ENCODE measurements at regions not wholly inside any gene's neighbourhood (a gene's known extent, or its start where the extent isn't known, plus 50 kb on each side); places are given as distances from the start of the nearest gene placed in this dataset.

- no peak for DNase-seq (ENCODE audit: low read depth, low spot score)
- dilution Hi-C loops (cut with MboI; ENCODE audit: extremely low pct_ligation_motif_present, low sequenced_read_pairs), result no loop called here
Observed at GRCh38 chr7:85908051-85908450, 721.2 kb upstream of the SEMA3D start.

DNA sequence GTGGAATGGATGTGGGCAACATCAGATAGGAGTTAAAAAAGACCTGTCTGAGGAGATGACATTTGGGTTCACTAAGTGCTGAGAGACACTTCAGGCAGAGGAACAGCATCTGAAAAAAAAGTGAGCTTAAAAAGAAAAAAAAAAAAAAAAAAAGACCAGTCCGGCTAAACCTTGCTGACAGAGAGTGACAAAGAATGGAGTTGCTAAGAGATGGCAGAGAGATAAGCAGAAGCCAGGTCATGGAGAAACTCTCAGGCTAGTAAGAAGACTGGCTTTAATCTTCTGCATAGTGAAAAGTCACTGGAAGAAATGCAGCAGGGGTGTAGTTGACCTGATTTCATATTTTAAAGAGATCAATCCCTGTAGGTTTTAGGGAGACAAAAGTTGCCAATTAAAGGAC is 711.1 kb upstream of the SEMA3D start:
- no peaks in the 10 kb centered on the region for H3K9me3 ChIP-seq (ENCODE audit: control insufficient read depth, low read depth, low read length)
- no peaks in the 10 kb centered on the region for H3K4me1 ChIP-seq (ENCODE audit: control insufficient read depth, extremely low read depth, insufficient read depth, low read length)
- TF ChIP-seq, protein P1, sequence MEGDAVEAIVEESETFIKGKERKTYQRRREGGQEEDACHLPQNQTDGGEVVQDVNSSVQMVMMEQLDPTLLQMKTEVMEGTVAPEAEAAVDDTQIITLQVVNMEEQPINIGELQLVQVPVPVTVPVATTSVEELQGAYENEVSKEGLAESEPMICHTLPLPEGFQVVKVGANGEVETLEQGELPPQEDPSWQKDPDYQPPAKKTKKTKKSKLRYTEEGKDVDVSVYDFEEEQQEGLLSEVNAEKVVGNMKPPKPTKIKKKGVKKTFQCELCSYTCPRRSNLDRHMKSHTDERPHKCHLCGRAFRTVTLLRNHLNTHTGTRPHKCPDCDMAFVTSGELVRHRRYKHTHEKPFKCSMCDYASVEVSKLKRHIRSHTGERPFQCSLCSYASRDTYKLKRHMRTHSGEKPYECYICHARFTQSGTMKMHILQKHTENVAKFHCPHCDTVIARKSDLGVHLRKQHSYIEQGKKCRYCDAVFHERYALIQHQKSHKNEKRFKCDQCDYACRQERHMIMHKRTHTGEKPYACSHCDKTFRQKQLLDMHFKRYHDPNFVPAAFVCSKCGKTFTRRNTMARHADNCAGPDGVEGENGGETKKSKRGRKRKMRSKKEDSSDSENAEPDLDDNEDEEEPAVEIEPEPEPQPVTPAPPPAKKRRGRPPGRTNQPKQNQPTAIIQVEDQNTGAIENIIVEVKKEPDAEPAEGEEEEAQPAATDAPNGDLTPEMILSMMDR (optimal IDR thresholded peaks at IDR 0.05 in 1 of 3, IDR thresholded peaks at IDR 0.05 in 1 of 3, conservative IDR thresholded peaks at IDR 0.05 in 1 of 3; ENCODE audit: extremely low read depth in 1 of 3, insufficient read depth in 2 of 3, low read length in 3 of 3), result no peak
- TF ChIP-seq EZH2 (IDR thresholded peaks at IDR 0.05; ENCODE audit: low read length), result no peak
- H3K27ac ChIP-seq (ENCODE audit: control insufficient read depth, insufficient read depth, low read length), result no peak overlapping the region
- no peak overlapping the region for H3K9ac ChIP-seq (ENCODE audit: control insufficient read depth, extremely low read depth, insufficient read depth, low read length)
- no peak overlapping the region for H3K4me3 ChIP-seq (ENCODE audit: control insufficient read depth in 2 of 3, extremely low read depth in 1 of 3, insufficient read depth in 2 of 3, low read depth in 1 of 3, low read length in 3 of 3)
- dilution Hi-C loops (cut with MboI; ENCODE audit: extremely low pct_ligation_motif_present, low sequenced_read_pairs), result loop anchor here (25.0 kb wide), 1 partner anchor 564 kb away; no protein-coding TSS in a partner anchor
- no peaks in the 10 kb centered on the region for H3K36me3 ChIP-seq (ENCODE audit: control insufficient read depth in 2 of 2, extremely low read depth in 1 of 2, insufficient read depth in 2 of 2, low read length in 2 of 2)
- no peak overlapping the region for H3K4me2 ChIP-seq (ENCODE audit: control insufficient read depth, extremely low read depth, insufficient read depth, low read depth, low read length)
- H4K20me1 ChIP-seq (ENCODE audit: control insufficient read depth, extremely low read depth, insufficient read depth, low read length), result no peaks in the 10 kb centered on the region
- no peaks in the 10 kb centered on the region for H3K9me1 ChIP-seq (ENCODE audit: control insufficient read depth, extremely low read depth, insufficient read depth, low read length)
- no peaks in the 10 kb centered on the region for H3K27me3 ChIP-seq (ENCODE audit: control insufficient read depth, extremely low read depth, insufficient read depth, low read length)
- DNase-seq (ENCODE audit: low read depth, low spot score), result no peak
- no peak overlapping the region for H2AFZ ChIP-seq (ENCODE audit: control insufficient read depth, low read length)
- H3K79me2 ChIP-seq (ENCODE audit: control insufficient read depth, insufficient read depth, low read length), result no peaks in the 10 kb centered on the region
- FAIRE-seq, result no peak

More at GRCh38 chr7:85908051-85908450, 721.2 kb upstream of the SEMA3D start:
- no peak for FAIRE-seq
- Histone ChIP-seq H3K9me1 (ENCODE audit: control insufficient read depth, extremely low read depth, insufficient read depth, low read length) (no peaks in the 10 kb centered on the region), H2AFZ (ENCODE audit: control insufficient read depth, low read length) (no peak overlapping the region), H4K20me1 (ENCODE audit: control insufficient read depth, extremely low read depth, insufficient read depth, low read length) (no peaks in the 10 kb centered on the region), H3K27ac (ENCODE audit: control insufficient read depth, insufficient read depth, low read length) (no peak overlapping the region), H3K36me3 (ENCODE audit: control insufficient read depth in 2 of 2, extremely low read depth in 1 of 2, insufficient read depth in 2 of 2, low read length in 2 of 2) (no peaks in the 10 kb centered on the region), H3K79me2 (ENCODE audit: control insufficient read depth, insufficient read depth, low read length) (no peaks in the 10 kb centered on the region), H3K4me2 (ENCODE audit: control insufficient read depth, extremely low read depth, insufficient read depth, low read depth, low read length) (no peak overlapping the region), H3K4me3 (ENCODE audit: control insufficient read depth in 2 of 3, extremely low read depth in 1 of 3, insufficient read depth in 2 of 3, low read depth in 1 of 3, low read length in 3 of 3) (no peak overlapping the region), H3K9me3 (ENCODE audit: control insufficient read depth, low read depth, low read length) (no peaks in the 10 kb centered on the region), H3K27me3 (ENCODE audit: control insufficient read depth, extremely low read depth, insufficient read depth, low read length) (no peaks in the 10 kb centered on the region), H3K4me1 (ENCODE audit: control insufficient read depth, extremely low read depth, insufficient read depth, low read length) (no peaks in the 10 kb centered on the region), H3K9ac (ENCODE audit: control insufficient read depth, extremely low read depth, insufficient read depth, low read length) (no peak overlapping the region)
- TF ChIP-seq EZH2 (IDR thresholded peaks at IDR 0.05; ENCODE audit: low read length), result no peak
- TF ChIP-seq, protein P1 (optimal IDR thresholded peaks at IDR 0.05 in 1 of 3, IDR thresholded peaks at IDR 0.05 in 1 of 3, conservative IDR thresholded peaks at IDR 0.05 in 1 of 3; ENCODE audit: extremely low read depth in 1 of 3, insufficient read depth in 2 of 3, low read length in 3 of 3), result no peak

Measured in keratinocyte (primary cell).